ENCODE measurements at regions not wholly inside any gene's neighbourhood (a gene's known extent, or its start where the extent isn't known, plus 50 kb on each side); places are given as distances from the start of the nearest gene placed in this dataset.

DNA sequence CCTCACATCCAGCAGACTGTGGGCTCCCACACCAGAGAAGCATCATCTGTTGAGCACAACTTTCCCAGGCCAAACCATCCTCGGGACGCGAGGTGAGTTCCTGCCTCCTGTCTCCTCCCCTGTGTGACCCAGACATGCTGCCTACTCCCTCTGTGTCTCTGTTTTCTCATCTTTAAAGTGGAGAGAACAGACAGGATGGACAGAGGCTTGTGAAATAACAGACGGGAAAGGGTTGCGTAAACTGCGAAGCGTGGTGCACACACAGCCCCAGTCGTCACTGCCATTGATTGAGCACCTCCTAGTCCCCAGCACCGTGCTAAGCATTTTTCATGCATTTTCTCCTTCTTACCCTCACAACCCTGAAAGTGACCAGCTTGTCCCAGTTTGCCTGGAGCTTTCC, 52.1 kb upstream of the LMX1B start:
- TF ChIP-seq, protein P1, sequence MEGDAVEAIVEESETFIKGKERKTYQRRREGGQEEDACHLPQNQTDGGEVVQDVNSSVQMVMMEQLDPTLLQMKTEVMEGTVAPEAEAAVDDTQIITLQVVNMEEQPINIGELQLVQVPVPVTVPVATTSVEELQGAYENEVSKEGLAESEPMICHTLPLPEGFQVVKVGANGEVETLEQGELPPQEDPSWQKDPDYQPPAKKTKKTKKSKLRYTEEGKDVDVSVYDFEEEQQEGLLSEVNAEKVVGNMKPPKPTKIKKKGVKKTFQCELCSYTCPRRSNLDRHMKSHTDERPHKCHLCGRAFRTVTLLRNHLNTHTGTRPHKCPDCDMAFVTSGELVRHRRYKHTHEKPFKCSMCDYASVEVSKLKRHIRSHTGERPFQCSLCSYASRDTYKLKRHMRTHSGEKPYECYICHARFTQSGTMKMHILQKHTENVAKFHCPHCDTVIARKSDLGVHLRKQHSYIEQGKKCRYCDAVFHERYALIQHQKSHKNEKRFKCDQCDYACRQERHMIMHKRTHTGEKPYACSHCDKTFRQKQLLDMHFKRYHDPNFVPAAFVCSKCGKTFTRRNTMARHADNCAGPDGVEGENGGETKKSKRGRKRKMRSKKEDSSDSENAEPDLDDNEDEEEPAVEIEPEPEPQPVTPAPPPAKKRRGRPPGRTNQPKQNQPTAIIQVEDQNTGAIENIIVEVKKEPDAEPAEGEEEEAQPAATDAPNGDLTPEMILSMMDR (IDR thresholded peaks at IDR 0.05), result no peak
- TF ChIP-seq POLR2AphosphoS5 (IDR thresholded peaks at IDR 0.05), result no peak

Measured in breast epithelium (tissue), 3 donors.